ENCODE measurements at regions not wholly inside any gene's neighbourhood (a gene's known extent, or its start where the extent isn't known, plus 50 kb on each side); places are given as distances from the start of the nearest gene placed in this dataset.

DNA sequence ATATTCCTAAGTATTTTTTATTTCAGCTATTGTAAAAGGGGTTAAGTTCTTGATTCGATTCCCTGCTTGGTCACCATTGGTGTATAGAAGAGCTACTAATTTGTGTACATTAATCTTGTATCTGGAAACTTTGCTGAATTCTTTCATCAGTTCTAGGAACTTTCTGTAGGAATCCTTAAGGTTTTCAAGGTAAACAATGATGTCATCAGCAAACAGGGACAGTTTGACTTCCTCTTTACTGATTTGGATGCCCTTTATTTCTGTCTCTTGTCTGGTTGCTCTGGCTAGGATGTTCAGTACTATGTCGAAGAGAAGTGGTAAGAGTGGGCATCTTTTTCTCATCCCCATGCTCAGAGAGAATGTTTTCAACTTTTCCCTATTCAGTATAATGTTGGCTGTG is 252.7 kb downstream of the NR4A2 start:
- no peak overlapping the region for H3K9ac ChIP-seq (ENCODE audit: low read length)
- BruUV-seq (replicated peaks), result no TSS peak
- peaks cover 20% of the 10 kb centered on the region for H3K4me1 ChIP-seq (ENCODE audit: insufficient read depth, low read length)
- CTCF ChIA-PET, result no interaction called here
- no peaks in the 10 kb centered on the region for H3K27me3 ChIP-seq (ENCODE audit: low read length)
- no peaks in the 10 kb centered on the region for H3K9me2 ChIP-seq (replicated peaks; ENCODE audit: low read length)
- H3K4me3 ChIP-seq (ENCODE audit: low read length), result no peak overlapping the region
- DNase-seq (no peak), ATAC-seq (no peak)
- H4K20me1 ChIP-seq (ENCODE audit: low read length), result no peaks in the 10 kb centered on the region
- POLR2A ChIA-PET (ENCODE audit: unreplicated experiment), result no interaction called here
- no peaks in the 10 kb centered on the region for H3K36me3 ChIP-seq (ENCODE audit: low read depth, low read length)
- H3K27ac ChIP-seq (ENCODE audit: low read length), result no peak overlapping the region
- H2AFZ ChIP-seq (ENCODE audit: low read length), result no peak overlapping the region
- TF ChIP-seq CTCF (conservative IDR thresholded peaks at IDR 0.05; ENCODE audit: low read depth, low read length) (no peak), EZH2 (IDR thresholded peaks at IDR 0.05; ENCODE audit: low read length, unreplicated experiment) (no peak), EZH2phosphoT487 (IDR thresholded peaks at IDR 0.05; ENCODE audit: borderline replicate concordance, low read length) (no peak)
- intact Hi-C loops (cut with micrococcal nuclease), result no loop called here
- no peak overlapping the region for H3K4me2 ChIP-seq (ENCODE audit: low read length)
- no peaks in the 10 kb centered on the region for H3K9me3 ChIP-seq (ENCODE audit: low read length)
- no peaks in the 10 kb centered on the region for H3F3A ChIP-seq (ENCODE audit: low read length, unreplicated experiment)
- no peaks in the 10 kb centered on the region for H3K79me2 ChIP-seq (ENCODE audit: low read length)

GRCh38 chr2:156077041-156077742 is 255.3 kb downstream of the NR4A2 start:
- TF ChIP-seq EZH2phosphoT487 (IDR thresholded peaks at IDR 0.05; ENCODE audit: borderline replicate concordance, low read length), result no peak
- TF ChIP-seq EZH2 (IDR thresholded peaks at IDR 0.05; ENCODE audit: low read length, unreplicated experiment), result no peak
- peak; percentile 6 for DNase-seq

GRCh38 chr2:156065912-156066311 is 266.6 kb downstream of the NR4A2 start:
- TF ChIP-seq CTCF (conservative IDR thresholded peaks at IDR 0.05; ENCODE audit: low read depth, low read length), result peak; percentile 78
- no peak for TF ChIP-seq EZH2 (IDR thresholded peaks at IDR 0.05; ENCODE audit: low read length, unreplicated experiment)
- H3F3A ChIP-seq (ENCODE audit: low read length, unreplicated experiment), result no peaks in the 10 kb centered on the region
- H3K27me3 ChIP-seq (ENCODE audit: low read length), result no peaks in the 10 kb centered on the region
- H3K4me1 ChIP-seq (ENCODE audit: insufficient read depth, low read length), result no peaks in the 10 kb centered on the region
- no TSS peak for BruUV-seq (replicated peaks)
- peak; percentile 66 for DNase-seq
- ChIA-PET POLR2A (ENCODE audit: unreplicated experiment) (no interaction called here), CTCF (no interaction called here)
- ATAC-seq, result no peak; the same call in 1 of the 2 replicates
- no peaks in the 10 kb centered on the region for H4K20me1 ChIP-seq (ENCODE audit: low read length)
- H3K27ac ChIP-seq (ENCODE audit: low read length), result no peak overlapping the region
- H3K9me3 ChIP-seq (ENCODE audit: low read length), result no peaks in the 10 kb centered on the region
- H2AFZ ChIP-seq (ENCODE audit: low read length), result no peak overlapping the region
- intact Hi-C loops (cut with micrococcal nuclease), result no loop called here
- H3K36me3 ChIP-seq (ENCODE audit: low read depth, low read length), result no peaks in the 10 kb centered on the region
- no peaks in the 10 kb centered on the region for H3K79me2 ChIP-seq (ENCODE audit: low read length)
- no peak overlapping the region for H3K4me2 ChIP-seq (ENCODE audit: low read length)
- no peaks in the 10 kb centered on the region for H3K9me2 ChIP-seq (replicated peaks; ENCODE audit: low read length)
- no peak overlapping the region for H3K4me3 ChIP-seq (ENCODE audit: low read length)
- H3K9ac ChIP-seq (ENCODE audit: low read length), result no peak overlapping the region

More at GRCh38 chr2:156077041-156077742, 255.3 kb downstream of the NR4A2 start:
- Histone ChIP-seq H3K27ac (ENCODE audit: low read length) (no peak overlapping the region), H3K4me1 (ENCODE audit: insufficient read depth, low read length) (no peaks in the 10 kb centered on the region), H2AFZ (ENCODE audit: low read length) (no peak overlapping the region), H3F3A (ENCODE audit: low read length, unreplicated experiment) (no peaks in the 10 kb centered on the region), H3K79me2 (ENCODE audit: low read length) (no peaks in the 10 kb centered on the region), H4K20me1 (ENCODE audit: low read length) (no peaks in the 10 kb centered on the region), H3K36me3 (ENCODE audit: low read depth, low read length) (no peaks in the 10 kb centered on the region), H3K9ac (ENCODE audit: low read length) (no peak overlapping the region), H3K9me2 (replicated peaks; ENCODE audit: low read length) (no peaks in the 10 kb centered on the region), H3K4me3 (ENCODE audit: low read length) (no peak overlapping the region), H3K4me2 (ENCODE audit: low read length) (no peak overlapping the region), H3K9me3 (ENCODE audit: low read length) (no peaks in the 10 kb centered on the region), H3K27me3 (ENCODE audit: low read length) (no peaks in the 10 kb centered on the region)
- no TSS peak for BruUV-seq (replicated peaks)
- intact Hi-C loops (cut with micrococcal nuclease), result no loop called here
- ChIA-PET CTCF (no interaction called here), POLR2A (ENCODE audit: unreplicated experiment) (no interaction called here)
- no peak for ATAC-seq
